WI38 (cell line): ENCODE measurements at regions not wholly inside any gene's neighbourhood (a gene's known extent, or its start where the extent isn't known, plus 50 kb on each side); places are given as distances from the start of the nearest gene placed in this dataset.

ENCODE experiments used
- H3K4me3 ChIP-seq: 2 replicates; pipeline ENCODE4 v1.5.1; 2011; ENCODE audit warnings: low read depth, mild to moderate bottlenecking, control low read depth, low read length
- TF ChIP-seq, protein P1 (sequence below): IDR thresholded peaks from 2 replicates; pipeline ENCODE4 v1.5.1; 2012; ENCODE audit warnings: low read depth, mild to moderate bottlenecking, control low read depth, low read length

DNA sequence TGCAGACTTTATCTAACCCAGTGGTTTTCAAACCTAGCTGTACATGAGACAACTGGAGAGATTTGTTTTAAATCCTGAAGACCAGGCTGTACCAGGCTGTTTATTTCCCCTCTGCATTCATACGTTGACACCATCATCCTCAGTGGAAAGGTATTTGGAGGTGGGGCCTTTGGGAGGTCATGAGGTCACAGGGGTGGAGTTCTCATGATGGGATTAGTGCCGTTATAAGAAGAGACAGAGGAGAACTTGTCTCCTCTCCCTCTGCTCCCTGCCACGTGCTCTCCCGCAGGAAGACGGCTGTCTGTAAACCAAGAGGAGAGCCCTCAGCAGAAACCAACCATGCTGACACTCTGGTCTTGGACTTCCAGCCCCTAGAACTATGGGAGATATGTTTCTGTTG, 165.4 kb downstream of the ADSS2 start:
- TF ChIP-seq, protein P1, sequence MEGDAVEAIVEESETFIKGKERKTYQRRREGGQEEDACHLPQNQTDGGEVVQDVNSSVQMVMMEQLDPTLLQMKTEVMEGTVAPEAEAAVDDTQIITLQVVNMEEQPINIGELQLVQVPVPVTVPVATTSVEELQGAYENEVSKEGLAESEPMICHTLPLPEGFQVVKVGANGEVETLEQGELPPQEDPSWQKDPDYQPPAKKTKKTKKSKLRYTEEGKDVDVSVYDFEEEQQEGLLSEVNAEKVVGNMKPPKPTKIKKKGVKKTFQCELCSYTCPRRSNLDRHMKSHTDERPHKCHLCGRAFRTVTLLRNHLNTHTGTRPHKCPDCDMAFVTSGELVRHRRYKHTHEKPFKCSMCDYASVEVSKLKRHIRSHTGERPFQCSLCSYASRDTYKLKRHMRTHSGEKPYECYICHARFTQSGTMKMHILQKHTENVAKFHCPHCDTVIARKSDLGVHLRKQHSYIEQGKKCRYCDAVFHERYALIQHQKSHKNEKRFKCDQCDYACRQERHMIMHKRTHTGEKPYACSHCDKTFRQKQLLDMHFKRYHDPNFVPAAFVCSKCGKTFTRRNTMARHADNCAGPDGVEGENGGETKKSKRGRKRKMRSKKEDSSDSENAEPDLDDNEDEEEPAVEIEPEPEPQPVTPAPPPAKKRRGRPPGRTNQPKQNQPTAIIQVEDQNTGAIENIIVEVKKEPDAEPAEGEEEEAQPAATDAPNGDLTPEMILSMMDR, result no peak
- H3K4me3 ChIP-seq, result no peak overlapping the region

DNA sequence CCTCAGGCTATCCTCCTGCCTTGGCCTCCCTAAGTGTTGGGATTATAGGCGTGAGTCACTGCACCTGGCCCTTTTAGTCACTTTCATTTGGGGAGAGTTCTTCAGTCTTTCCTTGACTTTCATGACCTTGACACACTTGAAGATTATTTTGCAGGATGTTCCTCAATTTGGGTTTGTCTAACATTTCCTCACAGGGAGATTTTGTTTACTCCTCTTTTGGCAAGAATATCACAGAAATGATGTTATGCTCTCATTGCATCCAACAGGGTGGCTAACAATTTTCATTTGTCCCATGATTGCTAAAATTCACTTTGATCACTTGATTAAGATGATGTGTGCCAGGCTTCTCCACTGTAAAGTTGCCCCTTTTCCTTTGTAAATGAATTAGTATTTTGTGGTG, 164.0 kb downstream of the ADSS2 start:
- no peak overlapping the region for H3K4me3 ChIP-seq
- TF ChIP-seq, protein P1, result no peak

DNA sequence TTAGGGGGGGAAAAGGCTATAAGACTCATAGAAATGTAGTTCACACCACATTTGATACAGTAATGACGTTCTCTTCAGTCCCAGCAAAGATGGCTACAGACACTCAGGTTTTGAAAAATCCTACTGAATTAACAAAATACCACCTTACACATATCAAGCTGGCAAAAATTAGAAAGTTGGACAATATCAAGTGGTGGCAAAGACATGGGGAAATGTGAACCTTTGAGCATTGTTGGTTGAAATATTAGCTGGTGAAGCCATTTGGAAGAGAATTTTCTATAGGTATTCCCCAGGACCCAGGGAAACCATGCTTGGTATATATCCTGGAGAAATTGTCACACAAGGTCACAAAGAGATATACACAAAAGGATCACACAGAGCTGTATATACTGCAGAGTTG, 163.0 kb downstream of the ADSS2 start:
- no peak overlapping the region for H3K4me3 ChIP-seq

DNA sequence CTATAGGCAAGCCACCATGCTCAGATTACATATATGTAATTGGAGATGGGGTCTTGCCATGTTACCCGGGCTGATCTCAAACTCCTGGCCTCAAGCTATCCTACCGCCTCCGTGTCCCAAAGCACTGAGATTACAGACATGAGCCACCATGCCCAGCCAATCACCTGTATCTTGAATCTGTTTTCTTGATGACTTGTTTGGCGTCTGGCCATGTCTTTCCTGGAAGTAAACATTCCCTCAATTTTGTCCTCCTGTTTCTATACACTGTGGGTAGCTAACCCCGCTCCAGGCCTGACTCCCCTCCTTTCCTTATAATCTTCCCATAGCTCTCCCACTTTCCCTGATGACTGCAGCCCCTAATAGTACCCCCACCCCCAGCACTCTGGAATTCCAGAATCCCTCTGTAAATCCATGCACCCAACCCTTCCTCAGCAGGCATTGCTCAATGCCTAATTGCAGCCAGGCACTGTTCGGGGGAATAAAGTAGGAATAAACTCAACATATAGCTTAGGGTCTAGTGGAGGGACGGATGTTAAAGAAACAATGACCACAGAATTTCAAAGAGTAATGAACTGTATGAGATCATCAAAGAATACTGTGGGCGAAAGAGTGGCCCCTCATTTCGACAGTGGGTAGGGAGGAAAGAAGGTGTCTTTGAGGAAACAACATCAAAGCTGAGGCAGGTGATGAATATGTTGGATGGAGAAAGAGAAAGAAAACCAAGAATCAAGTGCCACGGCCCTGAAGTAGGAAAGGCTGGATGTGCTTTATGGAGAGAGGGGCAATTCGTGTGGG, 161.5 kb downstream of the ADSS2 start:
- TF ChIP-seq, protein P1, result no peak
- H3K4me3 ChIP-seq, result no peak overlapping the region

More for the DNA sequence above, 163.0 kb downstream of the ADSS2 start:
- TF ChIP-seq, protein P1, result no peak

DNA sequence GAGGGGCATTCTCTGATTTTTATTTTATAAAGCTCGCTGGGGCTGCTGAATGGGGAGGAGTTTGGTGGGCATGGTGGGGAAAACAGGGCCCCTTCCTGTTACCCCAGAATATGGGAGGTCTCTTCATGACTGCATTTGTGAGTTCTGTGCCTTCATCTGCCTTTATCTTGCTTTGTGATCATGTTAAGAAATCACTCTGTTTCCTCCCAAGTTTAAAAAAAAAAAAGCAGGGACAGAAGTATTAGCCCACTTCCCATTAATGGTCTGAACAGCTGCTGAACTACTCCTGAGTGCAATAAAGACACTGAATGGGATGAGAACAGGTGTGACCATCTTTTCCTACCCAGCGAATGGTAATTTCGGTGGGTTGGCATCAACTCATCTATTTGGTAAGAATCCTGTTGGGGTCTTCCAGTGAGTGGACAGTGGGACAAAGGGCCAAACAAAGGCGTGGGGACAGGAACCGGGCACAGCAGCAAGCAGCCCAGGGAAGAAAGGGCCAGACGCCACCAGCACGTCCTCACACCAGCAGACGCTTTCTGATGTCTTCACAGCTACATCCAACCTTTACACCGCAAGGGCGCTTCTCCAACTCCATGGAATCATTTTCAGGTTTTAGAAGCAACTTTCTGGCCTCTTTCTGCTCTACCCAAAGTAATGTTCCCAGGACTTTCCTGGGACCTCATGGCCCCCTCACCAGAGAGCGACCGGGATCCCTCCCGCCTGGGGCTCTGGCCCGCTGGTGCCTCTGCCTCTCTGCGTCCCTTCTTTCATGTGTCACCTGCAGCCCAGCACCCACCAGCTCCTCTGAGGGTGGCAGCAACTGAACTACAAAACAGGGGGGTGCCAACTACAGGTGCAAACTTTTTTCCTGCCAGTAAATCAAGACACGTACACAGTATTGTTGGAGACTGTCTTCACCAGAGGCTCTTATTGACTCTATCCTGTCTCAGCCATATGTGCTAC, 160.2 kb downstream of the ADSS2 start:
- no peak overlapping the region for H3K4me3 ChIP-seq
- TF ChIP-seq, protein P1, result no peak

DNA sequence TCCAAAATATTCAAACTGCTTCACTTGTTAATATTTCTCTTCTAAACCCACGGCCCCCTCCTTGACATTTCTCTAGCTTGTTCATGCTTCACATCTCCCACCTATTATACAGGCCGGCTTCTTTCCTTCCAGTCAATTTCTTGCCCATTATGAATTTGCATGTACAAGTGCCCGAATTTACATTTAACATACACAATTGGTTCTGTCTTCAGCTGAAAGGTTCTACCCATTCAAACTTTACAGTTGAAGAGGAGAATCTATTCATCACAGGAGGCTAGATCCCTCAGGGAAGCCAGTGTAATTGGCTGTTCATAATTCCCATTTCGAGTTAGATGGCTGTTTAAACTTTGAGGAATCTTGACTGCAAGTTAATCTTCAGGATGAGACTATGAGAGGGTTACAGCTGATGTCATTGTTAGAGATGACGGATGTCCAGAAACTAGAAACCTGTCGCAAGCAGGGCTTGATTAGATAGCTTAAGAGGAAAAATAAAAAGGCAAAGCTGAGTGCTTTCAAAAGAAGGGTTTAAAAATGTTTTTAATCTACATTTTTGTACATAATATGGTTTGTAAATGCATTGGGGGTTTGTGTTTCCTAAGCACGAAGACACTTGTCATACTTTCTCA, 157.0 kb downstream of the ADSS2 start:
- H3K4me3 ChIP-seq, result no peak overlapping the region
- TF ChIP-seq, protein P1, result no peak

DNA sequence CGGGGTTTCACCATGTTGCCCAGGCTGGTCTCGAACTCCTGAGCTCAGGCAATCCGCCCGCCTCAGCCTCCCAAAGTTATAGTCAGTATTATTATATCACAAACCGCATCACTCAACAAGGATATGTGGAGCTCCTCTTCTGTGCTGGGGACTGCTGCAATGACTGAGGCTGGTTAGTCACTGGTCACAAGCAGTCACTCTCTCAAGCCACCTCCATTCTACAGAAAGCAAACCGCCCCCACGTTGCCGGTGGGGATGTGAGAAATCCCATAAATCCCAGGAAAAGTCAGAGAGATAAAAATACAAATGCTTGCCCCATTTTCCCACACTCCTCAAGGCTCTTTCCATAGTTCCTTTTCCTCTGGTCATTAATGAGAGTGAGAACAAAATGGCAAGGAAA, 155.7 kb downstream of the ADSS2 start:
- TF ChIP-seq, protein P1, result no peak

More for the DNA sequence above, 155.7 kb downstream of the ADSS2 start:
- H3K4me3 ChIP-seq, result no peak overlapping the region
